ENCODE measurements at regions not wholly inside any gene's neighbourhood (a gene's known extent, or its start where the extent isn't known, plus 50 kb on each side); places are given as distances from the start of the nearest gene placed in this dataset.

GRCh38 chr10:3882855-3883254, 97.8 kb upstream of the KLF6 start:
- TF ChIP-seq CTCF (IDR thresholded peaks at IDR 0.05; ENCODE audit: borderline replicate concordance, extremely low read depth, low read length, poor library complexity, severe bottlenecking) (no peak), EZH2 (IDR thresholded peaks at IDR 0.05; ENCODE audit: borderline replicate concordance, low read depth, low read length, severe bottlenecking) (no peak)
- H3K79me2 ChIP-seq (ENCODE audit: insufficient read depth, low read length): no peaks in the 10 kb centered on the region
- ATAC-seq (ENCODE audit: insufficient read depth, low read depth) (no peak), DNase-seq (no peak)
- H4K20me1 ChIP-seq (ENCODE audit: insufficient read depth, low read length): no peaks in the 10 kb centered on the region
- no peaks in the 10 kb centered on the region for H3K27me3 ChIP-seq (ENCODE audit: insufficient read depth, low read length, poor library complexity)
- H3K4me1 ChIP-seq (ENCODE audit: insufficient read depth, low read length): no peaks in the 10 kb centered on the region
- no peak overlapping the region for H3K27ac ChIP-seq (ENCODE audit: low read length)
- no peak overlapping the region for H3K9ac ChIP-seq (ENCODE audit: low read depth, low read length)
- 0 out of 2 replicates have a peak overlapping the region, but pooled peaks have one; percentile 7 for H2AFZ ChIP-seq (ENCODE audit: low read depth, low read length)
- H3K4me2 ChIP-seq (ENCODE audit: insufficient read depth, low read length): no peak overlapping the region
- H3K9me3 ChIP-seq (ENCODE audit: insufficient read depth, low read length, severe bottlenecking): no peaks in the 10 kb centered on the region
- H3K36me3 ChIP-seq (ENCODE audit: insufficient read depth, low read length): no peaks in the 10 kb centered on the region
- H3K4me3 ChIP-seq (ENCODE audit: low read depth in 1 of 2, low read length in 2 of 2): no peak overlapping the region

GRCh38 chr10:3881622-3882021, 96.6 kb upstream of the KLF6 start:
- TF ChIP-seq EZH2 (IDR thresholded peaks at IDR 0.05; ENCODE audit: borderline replicate concordance, low read depth, low read length, severe bottlenecking) (no peak), CTCF (IDR thresholded peaks at IDR 0.05; ENCODE audit: borderline replicate concordance, extremely low read depth, low read length, poor library complexity, severe bottlenecking) (no peak)
- H3K4me1 ChIP-seq (ENCODE audit: insufficient read depth, low read length): no peaks in the 10 kb centered on the region
- no peak overlapping the region for H3K9ac ChIP-seq (ENCODE audit: low read depth, low read length)
- no peaks in the 10 kb centered on the region for H3K27me3 ChIP-seq (ENCODE audit: insufficient read depth, low read length, poor library complexity)
- no peak overlapping the region for H3K4me3 ChIP-seq (ENCODE audit: low read depth in 1 of 2, low read length in 2 of 2)
- ATAC-seq (ENCODE audit: insufficient read depth, low read depth) (no peak), DNase-seq (no peak)
- no peaks in the 10 kb centered on the region for H3K79me2 ChIP-seq (ENCODE audit: insufficient read depth, low read length)
- H3K36me3 ChIP-seq (ENCODE audit: insufficient read depth, low read length): no peaks in the 10 kb centered on the region
- H3K9me3 ChIP-seq (ENCODE audit: insufficient read depth, low read length, severe bottlenecking): no peaks in the 10 kb centered on the region
- no peak overlapping the region for H3K4me2 ChIP-seq (ENCODE audit: insufficient read depth, low read length)
- H3K27ac ChIP-seq (ENCODE audit: low read length): no peak overlapping the region
- H2AFZ ChIP-seq (ENCODE audit: low read depth, low read length): no peak overlapping the region
- H4K20me1 ChIP-seq (ENCODE audit: insufficient read depth, low read length): no peaks in the 10 kb centered on the region

GRCh38 chr10:3879073-3879472, 94.1 kb upstream of the KLF6 start:
- no peak overlapping the region for H3K27ac ChIP-seq (ENCODE audit: low read length)

More at GRCh38 chr10:3879073-3879472, 94.1 kb upstream of the KLF6 start:
- no peaks in the 10 kb centered on the region for H3K27me3 ChIP-seq (ENCODE audit: insufficient read depth, low read length, poor library complexity)
- no peaks in the 10 kb centered on the region for H3K9me3 ChIP-seq (ENCODE audit: insufficient read depth, low read length, severe bottlenecking)
- TF ChIP-seq CTCF (IDR thresholded peaks at IDR 0.05; ENCODE audit: borderline replicate concordance, extremely low read depth, low read length, poor library complexity, severe bottlenecking) (no peak), EZH2 (IDR thresholded peaks at IDR 0.05; ENCODE audit: borderline replicate concordance, low read depth, low read length, severe bottlenecking) (no peak)
- H3K79me2 ChIP-seq (ENCODE audit: insufficient read depth, low read length): no peaks in the 10 kb centered on the region
- no peak for ATAC-seq (ENCODE audit: insufficient read depth, low read depth)
- H3K9ac ChIP-seq (ENCODE audit: low read depth, low read length): no peak overlapping the region
- H2AFZ ChIP-seq (ENCODE audit: low read depth, low read length): no peak overlapping the region
- no peaks in the 10 kb centered on the region for H4K20me1 ChIP-seq (ENCODE audit: insufficient read depth, low read length)
- H3K4me2 ChIP-seq (ENCODE audit: insufficient read depth, low read length): no peak overlapping the region
- DNase-seq: no peak
- H3K4me1 ChIP-seq (ENCODE audit: insufficient read depth, low read length): peaks cover 18% of the 10 kb centered on the region
- no peak overlapping the region for H3K4me3 ChIP-seq (ENCODE audit: low read depth in 1 of 2, low read length in 2 of 2)
- H3K36me3 ChIP-seq (ENCODE audit: insufficient read depth, low read length): no peaks in the 10 kb centered on the region

Measured in DND-41 (cell line).